HepG2 (cell line): ENCODE measurements at regions not wholly inside any gene's neighbourhood (a gene's known extent, or its start where the extent isn't known, plus 50 kb on each side); places are given as distances from the start of the nearest gene placed in this dataset.

Experiments used
- ADNP ChIP-seq: sonication (generic); formaldehyde crosslinking; IDR thresholded peaks from 2 replicates; pipeline ENCODE4 v1.4.0; 2020; ENCODE audit warnings: missing genetic modification reagents
- CENPT ChIP-seq: sonication (generic); formaldehyde crosslinking; IDR thresholded peaks from 2 replicates; pipeline ENCODE4 v1.8.0; 2022; ENCODE audit warnings: low read depth, mild to moderate bottlenecking, moderate library complexity, missing genetic modification reagents
- FOSL2 ChIP-seq: sonication (generic); formaldehyde crosslinking; IDR thresholded peaks from 2 replicates; pipeline ENCODE4 v1.4.0; 2020; ENCODE audit warnings: missing genetic modification reagents
- TF ChIP-seq, protein P1 (sequence below), 2 experiments: sonication (generic) in 1 of 2; formaldehyde crosslinking in 1 of 2; IDR thresholded peaks; 2 replicates each; pipeline versions ENCODE4 v1.5.1 to v1.6.1; 2011 to 2020; ENCODE audit warnings: borderline replicate concordance in 1 of 2, low read depth in 1 of 2, low read length in 1 of 2, mild to moderate bottlenecking in 1 of 2, missing genetic modification reagents in 1 of 2, moderate library complexity in 1 of 2
- TF ChIP-seq, protein P2 (sequence below): IDR thresholded peaks from 2 replicates; pipeline ENCODE4 v1.6.1; 2012; ENCODE audit warnings: low read depth, low read length, improper control_type of control experiment
- TF ChIP-seq, protein P3 (sequence below): sonication (generic); formaldehyde crosslinking; IDR thresholded peaks from 2 replicates; pipeline ENCODE4 v1.8.0; 2022; ENCODE audit warnings: mild to moderate bottlenecking, missing genetic modification reagents, borderline replicate concordance
- TF ChIP-seq, protein P4 (sequence below): sonication (generic); formaldehyde crosslinking; IDR thresholded peaks from 2 replicates; pipeline ENCODE4 v1.5.0; 2020; ENCODE audit warnings: mild to moderate bottlenecking, missing genetic modification reagents, moderate library complexity

DNA sequence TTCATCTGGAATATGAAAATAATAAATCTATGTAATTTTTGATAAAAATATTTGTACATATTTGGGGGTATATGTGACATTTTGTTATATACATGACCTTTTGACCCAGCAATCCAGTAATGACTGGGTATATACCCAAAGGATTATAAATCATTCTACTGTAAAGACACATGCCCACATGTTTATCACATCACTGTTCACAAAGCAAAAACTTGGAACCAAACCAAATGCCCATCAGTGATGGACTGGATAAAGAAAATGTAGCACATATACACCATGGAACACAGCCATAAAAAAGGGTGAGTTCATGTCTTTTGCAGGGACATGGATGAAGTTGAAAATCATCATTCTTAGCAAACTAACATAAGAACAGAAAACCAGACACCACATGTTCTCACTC, 472.1 kb upstream of the DDX18 start:
- TF ChIP-seq ADNP (CRISPR knock-in tag) (no peak), CENPT (no peak), FOSL2 (CRISPR knock-in tag) (no peak)
- TF ChIP-seq, protein P1, sequence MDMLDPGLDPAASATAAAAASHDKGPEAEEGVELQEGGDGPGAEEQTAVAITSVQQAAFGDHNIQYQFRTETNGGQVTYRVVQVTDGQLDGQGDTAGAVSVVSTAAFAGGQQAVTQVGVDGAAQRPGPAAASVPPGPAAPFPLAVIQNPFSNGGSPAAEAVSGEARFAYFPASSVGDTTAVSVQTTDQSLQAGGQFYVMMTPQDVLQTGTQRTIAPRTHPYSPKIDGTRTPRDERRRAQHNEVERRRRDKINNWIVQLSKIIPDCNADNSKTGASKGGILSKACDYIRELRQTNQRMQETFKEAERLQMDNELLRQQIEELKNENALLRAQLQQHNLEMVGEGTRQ (IDR thresholded peaks at IDR 0.05; ENCODE audit: low read depth, low read length), result no peak
- TF ChIP-seq, protein P1 (CRISPR knock-in tag; IDR thresholded peaks at IDR 0.05; ENCODE audit: borderline replicate concordance), result no peak
- TF ChIP-seq, protein P2, sequence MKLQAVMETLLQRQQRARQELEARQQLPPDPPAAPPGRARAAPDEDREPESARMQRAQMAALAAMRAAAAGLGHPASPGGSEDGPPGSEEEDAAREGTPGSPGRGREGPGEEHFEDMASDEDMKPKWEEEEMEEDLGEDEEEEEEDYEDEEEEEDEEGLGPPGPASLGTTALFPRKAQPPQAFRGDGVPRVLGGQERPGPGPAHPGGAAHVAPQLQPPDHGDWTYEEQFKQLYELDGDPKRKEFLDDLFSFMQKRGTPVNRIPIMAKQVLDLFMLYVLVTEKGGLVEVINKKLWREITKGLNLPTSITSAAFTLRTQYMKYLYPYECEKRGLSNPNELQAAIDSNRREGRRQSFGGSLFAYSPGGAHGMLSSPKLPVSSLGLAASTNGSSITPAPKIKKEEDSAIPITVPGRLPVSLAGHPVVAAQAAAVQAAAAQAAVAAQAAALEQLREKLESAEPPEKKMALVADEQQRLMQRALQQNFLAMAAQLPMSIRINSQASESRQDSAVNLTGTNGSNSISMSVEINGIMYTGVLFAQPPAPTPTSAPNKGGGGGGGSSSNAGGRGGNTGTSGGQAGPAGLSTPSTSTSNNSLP, result no peak
- TF ChIP-seq, protein P3, sequence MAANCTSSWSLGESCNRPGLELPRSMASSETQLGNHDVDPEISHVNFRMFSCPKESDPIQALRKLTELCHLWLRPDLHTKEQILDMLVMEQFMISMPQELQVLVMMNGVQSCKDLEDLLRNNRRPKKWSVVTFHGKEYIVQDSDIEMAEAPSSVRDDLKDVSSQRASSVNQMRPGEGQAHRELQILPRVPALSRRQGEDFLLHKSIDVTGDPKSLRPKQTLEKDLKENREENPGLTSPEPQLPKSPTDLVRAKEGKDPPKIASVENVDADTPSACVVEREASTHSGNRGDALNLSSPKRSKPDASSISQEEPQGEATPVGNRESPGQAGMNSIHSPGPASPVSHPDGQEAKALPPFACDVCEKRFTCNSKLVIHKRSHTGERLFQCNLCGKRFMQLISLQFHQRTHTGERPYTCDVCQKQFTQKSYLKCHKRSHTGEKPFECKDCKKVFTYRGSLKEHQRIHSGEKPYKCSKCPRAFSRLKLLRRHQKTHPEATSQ, result no peak
- TF ChIP-seq, protein P4, sequence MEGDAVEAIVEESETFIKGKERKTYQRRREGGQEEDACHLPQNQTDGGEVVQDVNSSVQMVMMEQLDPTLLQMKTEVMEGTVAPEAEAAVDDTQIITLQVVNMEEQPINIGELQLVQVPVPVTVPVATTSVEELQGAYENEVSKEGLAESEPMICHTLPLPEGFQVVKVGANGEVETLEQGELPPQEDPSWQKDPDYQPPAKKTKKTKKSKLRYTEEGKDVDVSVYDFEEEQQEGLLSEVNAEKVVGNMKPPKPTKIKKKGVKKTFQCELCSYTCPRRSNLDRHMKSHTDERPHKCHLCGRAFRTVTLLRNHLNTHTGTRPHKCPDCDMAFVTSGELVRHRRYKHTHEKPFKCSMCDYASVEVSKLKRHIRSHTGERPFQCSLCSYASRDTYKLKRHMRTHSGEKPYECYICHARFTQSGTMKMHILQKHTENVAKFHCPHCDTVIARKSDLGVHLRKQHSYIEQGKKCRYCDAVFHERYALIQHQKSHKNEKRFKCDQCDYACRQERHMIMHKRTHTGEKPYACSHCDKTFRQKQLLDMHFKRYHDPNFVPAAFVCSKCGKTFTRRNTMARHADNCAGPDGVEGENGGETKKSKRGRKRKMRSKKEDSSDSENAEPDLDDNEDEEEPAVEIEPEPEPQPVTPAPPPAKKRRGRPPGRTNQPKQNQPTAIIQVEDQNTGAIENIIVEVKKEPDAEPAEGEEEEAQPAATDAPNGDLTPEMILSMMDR, result no peak
